Right lobe of liver (tissue), 4 donors: ENCODE measurements at regions not wholly inside any gene's neighbourhood (a gene's known extent, or its start where the extent isn't known, plus 50 kb on each side); places are given as distances from the start of the nearest gene placed in this dataset.

ENCODE experiments used
- CTCF ChIP-seq, 4 donors: fragments of 200-600 bp in 3 of 4; fragments of 450-650 bp in 1 of 4; IDR thresholded peaks; one replicate each; pipeline versions ENCODE4 v1.5.1 to v1.8.0; 2016 to 2022; ENCODE audit warnings: antibody characterized with exemption in 4 of 4, mild to moderate bottlenecking in 2 of 4
- POLR2A ChIP-seq: fragments of 450-650 bp; IDR thresholded peaks from one replicate; pipeline ENCODE4 v1.6.1; 2017; ENCODE audit warnings: antibody characterized with exemption, mild to moderate bottlenecking
- donor health status: DM: no; HTN: no; CAD: no.
- donor health status: DM: no; HTN: no; CAD: no.
- donor health status: DM: no; HTN: yes; CAD: no.

- TF ChIP-seq POLR2A (no peak), CTCF (IDR thresholded peaks at IDR 0.05) (no peak)
These were observed 77.4 kb upstream of the THBS1 start for GRCh38 chr15:39503526-39503925.
